GM06990 (cell line): ENCODE measurements at regions not wholly inside any gene's neighbourhood (a gene's known extent, or its start where the extent isn't known, plus 50 kb on each side); places are given as distances from the start of the nearest gene placed in this dataset.

ENCODE experiments used
- DNase-seq: peaks from one replicate; pipeline ENCODE4 v3.0.0-alpha.2; 2011; ENCODE audit not compliant: insufficient read length; ENCODE audit errors: extremely low read depth
- H3K27me3 ChIP-seq: replicated peaks from 2 replicates; pipeline ENCODE4 v1.6.0; 2011; ENCODE audit warnings: low read length; ENCODE audit not compliant: control insufficient read depth, insufficient read depth
- H3K36me3 ChIP-seq: 2 replicates; pipeline ENCODE4 v1.5.1; 2011; ENCODE audit warnings: low read length; ENCODE audit not compliant: control insufficient read depth, insufficient read depth
- H3K4me3 ChIP-seq: replicated peaks from 2 replicates; pipeline ENCODE4 v1.5.1; 2011; ENCODE audit warnings: low read depth, mild to moderate bottlenecking, control low read depth, low read length
- CTCF ChIP-seq: IDR thresholded peaks from 2 replicates; pipeline ENCODE4 v1.5.1; 2011; ENCODE audit warnings: low read length, control low read depth, mild to moderate bottlenecking, inconsistent platforms; ENCODE audit not compliant: insufficient read depth, poor library complexity, severe bottlenecking

- no peak for DNase-seq
- H3K27me3 ChIP-seq = no peaks in the 10 kb centered on the region
- no peaks in the 10 kb centered on the region for H3K36me3 ChIP-seq
- TF ChIP-seq CTCF = no peak
- no peak overlapping the region for H3K4me3 ChIP-seq
These were observed 1414.6 kb upstream of the MIR17HG start for GRCh38 chr13:89932902-89933301.

GRCh38 chr13:89936256-89936655, 1411.2 kb upstream of the MIR17HG start:
- no peak overlapping the region for H3K4me3 ChIP-seq
- no peak for TF ChIP-seq CTCF
- no peak for DNase-seq
- H3K27me3 ChIP-seq = no peaks in the 10 kb centered on the region
- no peaks in the 10 kb centered on the region for H3K36me3 ChIP-seq

- no peak for DNase-seq
- TF ChIP-seq CTCF = no peak
- H3K36me3 ChIP-seq = no peaks in the 10 kb centered on the region
- H3K4me3 ChIP-seq = no peak overlapping the region
- no peaks in the 10 kb centered on the region for H3K27me3 ChIP-seq
These were observed 1410.1 kb upstream of the MIR17HG start for GRCh38 chr13:89937420-89937819.

GRCh38 chr13:89940383-89940782, 1407.1 kb upstream of the MIR17HG start:
- H3K36me3 ChIP-seq = no peaks in the 10 kb centered on the region
- H3K4me3 ChIP-seq = no peak overlapping the region
- TF ChIP-seq CTCF = no peak
- H3K27me3 ChIP-seq = no peaks in the 10 kb centered on the region
- no peak for DNase-seq

- no peaks in the 10 kb centered on the region for H3K36me3 ChIP-seq
- H3K27me3 ChIP-seq = no peaks in the 10 kb centered on the region
- H3K4me3 ChIP-seq = no peak overlapping the region
- DNase-seq = no peak
- no peak for TF ChIP-seq CTCF
These were observed 1404.3 kb upstream of the MIR17HG start for GRCh38 chr13:89943139-89943538.

- no peak for DNase-seq
- TF ChIP-seq CTCF = no peak
- Histone ChIP-seq H3K36me3 (no peaks in the 10 kb centered on the region), H3K4me3 (no peak overlapping the region), H3K27me3 (no peaks in the 10 kb centered on the region)
These were observed 1397.3 kb upstream of the MIR17HG start for GRCh38 chr13:89950225-89950624.
